PC-9 (cell line): ENCODE measurements at regions not wholly inside any gene's neighbourhood (a gene's known extent, or its start where the extent isn't known, plus 50 kb on each side); places are given as distances from the start of the nearest gene placed in this dataset.

Source experiments
- BruUV-seq: library from RNA; stranded (reverse); fragments of 400-500 nt; replicated peaks from 2 replicates; lab custom pipeline; 2021; lab: Mats Ljungman, UMichigan
- CTCF ChIA-PET: fragments of 300-600 bp; sonication (Branson Sonifier 250); formaldehyde crosslinking; loops from one replicate; lab custom pipeline; 2022; ENCODE audit warnings: antibody characterized with exemption; lab: Charles Lee
- POLR2A ChIA-PET: fragments of 300-600 bp; sonication (Branson Sonifier 250); formaldehyde crosslinking; loops from one replicate; lab custom pipeline; 2022; ENCODE audit warnings: antibody characterized with exemption; ENCODE audit not compliant: unreplicated experiment; lab: Charles Lee
- DNase-seq, 2 experiments: peaks; one replicate each; pipeline versions ENCODE4 v3.0.0 to v3.0.0-alpha.2; 2015 to 2022; ENCODE audit warnings: mixed read lengths in 1 of 2
- H2AFZ ChIP-seq: fragments of 200-600 bp; sonication (generic); 2 replicates; pipeline ENCODE4 v1.8.1; 2017; ENCODE audit warnings: antibody characterized with exemption
- H3F3A ChIP-seq: fragments of 200-600 bp; sonication (generic); 2 replicates; pipeline ENCODE4 v1.8.1; 2017; ENCODE audit warnings: antibody characterized with exemption, mild to moderate bottlenecking, low read depth; ENCODE audit not compliant: insufficient read depth
- H3K27ac ChIP-seq: fragments of 200-600 bp; sonication (generic); 2 replicates; pipeline ENCODE4 v1.6.1; 2016; ENCODE audit warnings: mixed run types
- H3K27me3 ChIP-seq: fragments of 200-600 bp; sonication (generic); 2 replicates; pipeline ENCODE4 v1.6.1; 2016; ENCODE audit warnings: low read depth, mixed run types; ENCODE audit not compliant: insufficient read depth
- H3K36me3 ChIP-seq: fragments of 200-600 bp; sonication (generic); 2 replicates; pipeline ENCODE4 v1.6.1; 2016; ENCODE audit warnings: low read depth, mixed run types
- H3K4me1 ChIP-seq: fragments of 200-600 bp; sonication (generic); replicated peaks from 2 replicates; pipeline ENCODE4 v1.6.1; 2016; ENCODE audit warnings: mixed run types; ENCODE audit not compliant: insufficient read depth
- H3K4me2 ChIP-seq: fragments of 200-600 bp; sonication (generic); 2 replicates; pipeline ENCODE4 v1.6.1; 2017; ENCODE audit warnings: mixed run types
- H3K4me3 ChIP-seq: fragments of 200-600 bp; sonication (generic); 2 replicates; pipeline ENCODE4 v1.6.1; 2016; ENCODE audit warnings: mixed run types
- H3K79me2 ChIP-seq: fragments of 200-600 bp; sonication (generic); 2 replicates; pipeline ENCODE4 v1.6.1; 2017; ENCODE audit warnings: low read depth, mixed run types
- H3K9me2 ChIP-seq: fragments of 200-600 bp; sonication (generic); 2 replicates; pipeline ENCODE4 v1.8.1; 2017; ENCODE audit warnings: mild to moderate bottlenecking; ENCODE audit not compliant: insufficient read depth
- H3K9me3 ChIP-seq: fragments of 200-600 bp; sonication (generic); 2 replicates; pipeline ENCODE4 v1.8.1; 2016; ENCODE audit warnings: low read depth; ENCODE audit not compliant: insufficient read depth
- H4K20me1 ChIP-seq: fragments of 200-600 bp; sonication (generic); 2 replicates; pipeline ENCODE4 v1.8.1; 2017; ENCODE audit not compliant: insufficient read depth
- EZH2 ChIP-seq: fragments of 200-600 bp; sonication (generic); IDR thresholded peaks from 2 replicates; pipeline ENCODE4 v1.8.0; 2017; ENCODE audit warnings: antibody characterized with exemption, low read depth
- intact Hi-C: fragments of 100-400 bp; cut with micrococcal nuclease; formaldehyde crosslinking; loops from one replicate; pipeline ENCODE4 v1.10.0; 2022; ENCODE audit not compliant: unreplicated experiment
- TF ChIP-seq, protein P1 (sequence below): fragments of 200-600 bp; sonication (generic); conservative IDR thresholded peaks from 2 replicates; pipeline ENCODE4 v1.6.1; 2017; ENCODE audit warnings: mixed run types, antibody characterized with exemption, mild to moderate bottlenecking, moderate library complexity

DNA sequence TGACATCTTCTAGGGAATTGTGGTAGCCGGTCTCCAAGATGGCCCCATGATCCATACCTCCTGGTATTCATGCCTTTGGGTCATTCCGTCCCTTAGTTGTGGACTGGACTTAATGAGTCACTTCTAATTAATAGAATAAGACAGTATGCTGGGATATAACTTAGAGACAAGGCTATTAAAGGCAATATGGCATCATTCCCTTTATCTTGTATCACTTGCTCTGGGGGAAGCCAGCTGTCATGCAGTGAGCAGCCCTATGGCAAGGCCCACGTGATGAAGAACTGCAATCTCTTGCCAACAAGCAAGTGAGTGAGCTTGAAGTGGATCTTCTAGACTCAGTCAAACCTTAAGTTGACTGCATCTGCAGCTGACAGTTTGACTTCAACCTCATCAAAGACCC, 97.8 kb upstream of the MED13 start:
- Histone ChIP-seq H3K79me2 (no peaks in the 10 kb centered on the region), H3K36me3 (no peaks in the 10 kb centered on the region), H3K4me2 (no peak overlapping the region), H3K27ac (peak overlapping the region; percentile 90; the same call in 1 of the 2 replicates), H3F3A (peaks cover 33% of the 10 kb centered on the region), H3K9me2 (no peaks in the 10 kb centered on the region), H3K4me3 (no peak overlapping the region), H2AFZ (no peak overlapping the region), H3K27me3 (no peaks in the 10 kb centered on the region), H3K9me3 (peaks cover 5% of the 10 kb centered on the region; the same call in 1 of the 2 replicates), H4K20me1 (no peaks in the 10 kb centered on the region), H3K4me1 (peaks cover 42% of the 10 kb centered on the region)
- intact Hi-C loops, result no loop called here
- TF ChIP-seq, protein P1, sequence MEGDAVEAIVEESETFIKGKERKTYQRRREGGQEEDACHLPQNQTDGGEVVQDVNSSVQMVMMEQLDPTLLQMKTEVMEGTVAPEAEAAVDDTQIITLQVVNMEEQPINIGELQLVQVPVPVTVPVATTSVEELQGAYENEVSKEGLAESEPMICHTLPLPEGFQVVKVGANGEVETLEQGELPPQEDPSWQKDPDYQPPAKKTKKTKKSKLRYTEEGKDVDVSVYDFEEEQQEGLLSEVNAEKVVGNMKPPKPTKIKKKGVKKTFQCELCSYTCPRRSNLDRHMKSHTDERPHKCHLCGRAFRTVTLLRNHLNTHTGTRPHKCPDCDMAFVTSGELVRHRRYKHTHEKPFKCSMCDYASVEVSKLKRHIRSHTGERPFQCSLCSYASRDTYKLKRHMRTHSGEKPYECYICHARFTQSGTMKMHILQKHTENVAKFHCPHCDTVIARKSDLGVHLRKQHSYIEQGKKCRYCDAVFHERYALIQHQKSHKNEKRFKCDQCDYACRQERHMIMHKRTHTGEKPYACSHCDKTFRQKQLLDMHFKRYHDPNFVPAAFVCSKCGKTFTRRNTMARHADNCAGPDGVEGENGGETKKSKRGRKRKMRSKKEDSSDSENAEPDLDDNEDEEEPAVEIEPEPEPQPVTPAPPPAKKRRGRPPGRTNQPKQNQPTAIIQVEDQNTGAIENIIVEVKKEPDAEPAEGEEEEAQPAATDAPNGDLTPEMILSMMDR, result no peak
- TF ChIP-seq EZH2, result no peak
- CTCF ChIA-PET, result no interaction called here
- no peak for DNase-seq
- POLR2A ChIA-PET, result no interaction called here
- BruUV-seq, result no TSS peak

DNA sequence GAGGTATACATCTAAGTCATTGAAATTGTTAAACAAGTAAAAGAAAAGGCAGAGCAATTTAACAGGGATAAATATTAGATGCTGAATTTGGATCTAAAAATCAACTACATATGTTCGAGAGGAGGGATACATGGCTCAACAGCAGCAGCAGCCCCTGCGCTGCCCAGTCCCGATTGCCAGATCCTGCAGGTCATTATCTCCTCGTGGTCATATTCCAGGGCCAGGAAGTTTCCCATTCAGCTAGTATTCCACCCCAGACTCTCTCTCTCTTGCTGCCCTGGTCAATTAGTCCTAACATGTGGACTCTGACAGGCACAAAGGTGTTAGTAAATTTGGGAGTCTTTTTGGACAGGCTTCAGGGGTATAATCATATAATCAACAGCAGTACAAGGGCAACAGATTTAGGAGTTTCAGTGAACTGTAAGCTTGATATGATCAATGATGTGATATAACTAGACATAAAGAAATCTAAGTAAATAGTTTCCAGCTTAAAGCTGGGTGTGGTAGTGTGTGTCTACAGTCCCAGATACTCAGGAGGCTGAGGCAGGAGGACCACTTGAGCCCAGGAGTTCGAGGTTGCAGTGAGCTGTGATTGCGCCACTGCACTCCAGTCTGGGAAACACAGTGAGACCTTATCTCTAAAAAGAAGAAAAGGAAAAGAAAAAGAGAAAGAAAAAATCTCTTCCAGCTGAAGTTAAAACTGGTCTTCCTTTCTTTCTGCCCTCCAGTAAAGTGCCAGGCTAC, 96.5 kb upstream of the MED13 start:
- Histone ChIP-seq H3K36me3 (no peaks in the 10 kb centered on the region), H3K4me2 (no peak overlapping the region), H2AFZ (no peak overlapping the region), H4K20me1 (no peaks in the 10 kb centered on the region), H3K4me3 (no peak overlapping the region), H3K27ac (no peak overlapping the region), H3K79me2 (no peaks in the 10 kb centered on the region), H3K9me3 (peaks cover 5% of the 10 kb centered on the region; the same call in 1 of the 2 replicates), H3K27me3 (no peaks in the 10 kb centered on the region), H3F3A (peaks cover 32% of the 10 kb centered on the region), H3K9me2 (no peaks in the 10 kb centered on the region), H3K4me1 (peaks cover 42% of the 10 kb centered on the region)
- intact Hi-C loops, result no loop called here
- CTCF ChIA-PET, result interaction anchor here (0.6 to 1.1 kb wide), 2 partner anchors 21 to 52 kb away, joined by 3 to 5 read pairs; no protein-coding TSS in a partner anchor
- DNase-seq, result no peak
- POLR2A ChIA-PET, result interaction anchor here (0.6 to 1.0 kb wide), 2 partner anchors 96 to 1487 kb away, joined by 3 to 4 read pairs; no protein-coding TSS in a partner anchor
- BruUV-seq, result no TSS peak
- TF ChIP-seq, protein P1, result no peak
- TF ChIP-seq EZH2, result no peak

DNA sequence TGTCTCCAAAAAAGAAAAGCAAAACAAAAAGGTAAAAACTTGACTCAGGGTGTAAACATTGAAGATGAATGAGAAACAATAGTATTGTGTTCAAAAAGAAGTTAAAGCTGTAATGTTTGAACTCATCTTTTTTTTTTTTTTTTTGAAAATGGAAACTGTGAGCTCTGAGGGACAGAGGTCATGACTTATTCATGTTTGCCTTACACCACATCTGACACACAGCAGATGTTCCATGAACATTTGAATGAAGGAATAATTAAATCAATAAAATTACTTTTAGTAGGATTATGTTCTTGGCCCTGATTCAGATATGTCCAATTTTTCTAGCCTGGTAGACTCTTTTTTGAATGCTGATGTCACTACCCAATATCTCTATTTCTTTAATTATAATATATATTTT, 95.7 kb upstream of the MED13 start:
- Histone ChIP-seq H3K4me3 (no peak overlapping the region), H3K36me3 (no peaks in the 10 kb centered on the region), H3F3A (peaks cover 24% of the 10 kb centered on the region), H3K9me3 (peaks cover 5% of the 10 kb centered on the region; the same call in 1 of the 2 replicates), H3K79me2 (no peaks in the 10 kb centered on the region), H2AFZ (no peak overlapping the region), H3K4me1 (peaks cover 34% of the 10 kb centered on the region), H3K27ac (no peak overlapping the region), H3K4me2 (no peak overlapping the region), H3K27me3 (no peaks in the 10 kb centered on the region), H4K20me1 (no peaks in the 10 kb centered on the region), H3K9me2 (no peaks in the 10 kb centered on the region)
- ChIA-PET POLR2A (interaction anchor here (1.0 kb wide), 1 partner anchor 95 kb away, joined by 4 read pairs; no protein-coding TSS in a partner anchor), CTCF (interaction anchor here (1.1 kb wide), 1 partner anchor 51 kb away, joined by 3 read pairs; no protein-coding TSS in a partner anchor)
- DNase-seq, result no peak
- BruUV-seq, result no TSS peak
- intact Hi-C loops, result no loop called here
- no peak for TF ChIP-seq EZH2
- TF ChIP-seq, protein P1, result no peak
